Left lung (tissue), 4 donors: ENCODE measurements at regions not wholly inside any gene's neighbourhood (a gene's known extent, or its start where the extent isn't known, plus 50 kb on each side); places are given as distances from the start of the nearest gene placed in this dataset.

Source experiments
- ATAC-seq: fragments of 200-7000 bp; cut with Tn5 transposase; one replicate; pipeline ENCODE4 v1.9.1; 2020; ENCODE audit warnings: moderate library complexity
- DNase-seq, 4 donors: peaks; one replicate each; pipeline ENCODE4 v3.0.0-alpha.2; 2013 to 2020
- H3K27ac ChIP-seq, 2 donors: fragments of 200-600 bp; sonication (generic) in 1 of 2; one replicate each; pipeline versions ENCODE4 v1.5.0 to v1.8.0; 2020 to 2021
- H3K27me3 ChIP-seq, 2 donors: fragments of 200-600 bp; sonication (generic) in 1 of 2; one replicate each; pipeline versions ENCODE4 v1.5.0 to v1.8.0; 2020 to 2021
- H3K36me3 ChIP-seq, 2 donors: fragments of 200-600 bp; sonication (generic) in 1 of 2; one replicate each; pipeline versions ENCODE4 v1.5.0 to v1.8.0; 2020 to 2021
- H3K4me1 ChIP-seq, 2 donors: fragments of 200-600 bp; one replicate each; pipeline ENCODE4 v1.8.0; 2021
- H3K4me3 ChIP-seq, 2 donors: fragments of 200-600 bp; sonication (generic) in 1 of 2; one replicate each; pipeline versions ENCODE4 v1.5.0 to v1.8.0; 2020 to 2021; ENCODE audit warnings: mild to moderate bottlenecking in 1 of 2
- H3K9me3 ChIP-seq, 2 donors: fragments of 200-600 bp; sonication (generic) in 1 of 2; one replicate each; pipeline versions ENCODE4 v1.5.0 to v1.8.0; 2020 to 2021
- CTCF ChIP-seq, 2 donors: fragments of 200-600 bp; sonication (generic) in 1 of 2; IDR thresholded peaks; one replicate each; pipeline versions ENCODE4 v1.5.0 to v1.8.0; 2021; ENCODE audit warnings: antibody characterized with exemption in 2 of 2
- intact Hi-C, 2 donors: fragments of 100-400 bp; cut with DNase I; formaldehyde crosslinking; loops; one replicate each; pipeline versions ENCODE4 v1.11.2 to v1.14.2; 2022
- donor health status: DM: no; HTN: yes; CAD: no.
- donor health status: DM: no; HTN: no; CAD: no.

- H3K4me3 ChIP-seq: no peak overlapping the region
- H3K9me3 ChIP-seq: no peaks in the 10 kb centered on the region
- peaks cover 0 to 32% of the 10 kb centered on the region in 2 donors for H3K27me3 ChIP-seq
- H3K27ac ChIP-seq: no peak overlapping the region
- no peaks in the 10 kb centered on the region for H3K4me1 ChIP-seq
- no peaks in the 10 kb centered on the region for H3K36me3 ChIP-seq
- no peak for ATAC-seq
- no peak for TF ChIP-seq CTCF (IDR thresholded peaks at IDR 0.05)
- DNase-seq: no peak
- intact Hi-C loops: no loop called here
These were observed 351.7 kb upstream of the MYT1L start for GRCh38 chr2:2682700-2683342.

GRCh38 chr2:2681711-2682251 lies 350.7 kb upstream of the MYT1L start:
- Histone ChIP-seq H3K36me3 (no peaks in the 10 kb centered on the region), H3K27me3 (peaks cover 0 to 30% of the 10 kb centered on the region in 2 donors), H3K9me3 (no peaks in the 10 kb centered on the region), H3K4me3 (no peak overlapping the region), H3K27ac (no peak overlapping the region), H3K4me1 (no peaks in the 10 kb centered on the region)
- ATAC-seq (no peak), DNase-seq (no peak)
- intact Hi-C loops: no loop called here
- TF ChIP-seq CTCF (IDR thresholded peaks at IDR 0.05): no peak

GRCh38 chr2:2681085-2681484 lies 350.0 kb upstream of the MYT1L start:
- Histone ChIP-seq H3K4me1 (no peaks in the 10 kb centered on the region), H3K27me3 (peaks cover 0 to 23% of the 10 kb centered on the region in 2 donors), H3K9me3 (no peaks in the 10 kb centered on the region), H3K27ac (no peak overlapping the region), H3K4me3 (no peak overlapping the region), H3K36me3 (no peaks in the 10 kb centered on the region)
- no peak for DNase-seq
- no peak for ATAC-seq
- intact Hi-C loops: no loop called here
- no peak for TF ChIP-seq CTCF (IDR thresholded peaks at IDR 0.05)

GRCh38 chr2:2674831-2675230 lies 343.8 kb upstream of the MYT1L start:
- no peak for TF ChIP-seq CTCF (IDR thresholded peaks at IDR 0.05)
- intact Hi-C loops: no loop called here
- Histone ChIP-seq H3K27ac (no peak overlapping the region), H3K4me3 (no peak overlapping the region), H3K36me3 (no peaks in the 10 kb centered on the region), H3K27me3 (no peaks in the 10 kb centered on the region), H3K4me1 (no peaks in the 10 kb centered on the region), H3K9me3 (no peaks in the 10 kb centered on the region)
- DNase-seq (no peak), ATAC-seq (no peak)

GRCh38 chr2:2673406-2673805 lies 342.3 kb upstream of the MYT1L start:
- DNase-seq: no peak
- Histone ChIP-seq H3K4me3 (no peak overlapping the region), H3K27me3 (no peaks in the 10 kb centered on the region), H3K36me3 (no peaks in the 10 kb centered on the region), H3K9me3 (no peaks in the 10 kb centered on the region), H3K4me1 (no peaks in the 10 kb centered on the region), H3K27ac (no peak overlapping the region)
- intact Hi-C loops: no loop called here
- no peak for ATAC-seq
- no peak for TF ChIP-seq CTCF (IDR thresholded peaks at IDR 0.05)
